Ishikawa (cell line): ENCODE measurements at regions not wholly inside any gene's neighbourhood (a gene's known extent, or its start where the extent isn't known, plus 50 kb on each side); places are given as distances from the start of the nearest gene placed in this dataset.

Experiments used
- CEBPB ChIP-seq: IDR thresholded peaks from 2 replicates; pipeline ENCODE4 v1.6.1; 2012
- CREB1 ChIP-seq: IDR thresholded peaks from 2 replicates; pipeline ENCODE4 v1.6.1; 2012; ENCODE audit warnings: low read depth
- EGR1 ChIP-seq: IDR thresholded peaks from 2 replicates; pipeline ENCODE4 v1.6.1; 2012
- EP300 ChIP-seq: IDR thresholded peaks from 2 replicates; pipeline ENCODE4 v1.6.1; 2012; ENCODE audit warnings: borderline replicate concordance
- FOXM1 ChIP-seq: IDR thresholded peaks from 2 replicates; pipeline ENCODE4 v1.6.1; 2012; ENCODE audit warnings: low read depth, borderline replicate concordance
- NFIC ChIP-seq: IDR thresholded peaks from 2 replicates; pipeline ENCODE4 v1.6.1; 2012
- RAD21 ChIP-seq: IDR thresholded peaks from 2 replicates; pipeline ENCODE4 v1.6.1; 2012; ENCODE audit warnings: low read depth
- TAF1 ChIP-seq: IDR thresholded peaks from 2 replicates; pipeline ENCODE4 v1.6.1; 2012; ENCODE audit warnings: low read depth, mild to moderate bottlenecking
- TCF12 ChIP-seq: IDR thresholded peaks from 2 replicates; pipeline ENCODE4 v1.6.1; 2012; ENCODE audit warnings: low read depth
- TEAD4 ChIP-seq: IDR thresholded peaks from 2 replicates; pipeline ENCODE4 v1.6.1; 2012
- YY1 ChIP-seq: IDR thresholded peaks from 2 replicates; pipeline ENCODE4 v1.6.1; 2012; ENCODE audit warnings: low read depth
- ZBTB7A ChIP-seq: IDR thresholded peaks from 2 replicates; pipeline ENCODE4 v1.6.1; 2012; ENCODE audit warnings: low read depth
- TF ChIP-seq, protein P1 (sequence below): IDR thresholded peaks from 2 replicates; pipeline ENCODE4 v1.6.1; 2012; ENCODE audit warnings: low read depth, mild to moderate bottlenecking
- TF ChIP-seq, protein P2 (sequence below): IDR thresholded peaks from 2 replicates; pipeline ENCODE4 v1.6.1; 2012
- TF ChIP-seq, protein P3 (sequence below): IDR thresholded peaks from 2 replicates; pipeline ENCODE4 v1.6.1; 2012

DNA sequence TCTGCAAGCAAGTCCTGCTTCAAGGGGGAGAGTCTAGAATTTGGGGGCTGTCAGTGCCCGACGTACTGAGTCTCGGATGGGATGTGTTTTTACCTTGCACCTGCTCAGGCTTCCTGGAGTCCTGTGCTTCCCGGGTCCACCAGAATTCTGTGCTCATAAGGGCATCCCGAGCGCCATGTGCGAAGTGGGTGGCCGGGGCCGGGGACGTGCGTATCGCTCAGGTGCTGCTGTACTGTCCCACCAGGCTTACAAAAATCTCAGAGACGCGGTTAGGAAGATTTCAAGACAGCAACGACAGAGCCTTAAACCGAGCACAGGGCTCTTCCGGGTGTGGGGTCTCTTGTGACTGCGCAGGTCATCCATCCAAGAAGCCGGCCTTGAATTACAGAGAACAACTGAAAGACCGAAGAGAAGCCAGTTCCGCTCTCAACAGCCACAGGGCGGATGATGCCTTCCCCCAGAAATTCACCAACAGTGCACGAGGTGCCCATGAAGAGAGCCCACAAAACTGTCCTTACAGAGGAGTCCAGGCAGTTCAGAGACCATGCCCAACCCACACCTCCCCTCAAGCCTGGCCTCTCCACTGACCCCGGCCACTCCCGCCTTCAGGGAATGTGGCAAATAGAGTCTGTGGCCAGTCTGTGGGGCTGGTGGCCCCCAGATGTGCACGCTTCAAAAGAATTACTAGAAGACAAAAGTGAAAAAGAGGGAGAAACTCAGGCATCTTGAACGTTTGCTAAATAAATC lies 104.7 kb downstream of the PXDC1 start:
- TF ChIP-seq NFIC: no peak
- TF ChIP-seq, protein P1, sequence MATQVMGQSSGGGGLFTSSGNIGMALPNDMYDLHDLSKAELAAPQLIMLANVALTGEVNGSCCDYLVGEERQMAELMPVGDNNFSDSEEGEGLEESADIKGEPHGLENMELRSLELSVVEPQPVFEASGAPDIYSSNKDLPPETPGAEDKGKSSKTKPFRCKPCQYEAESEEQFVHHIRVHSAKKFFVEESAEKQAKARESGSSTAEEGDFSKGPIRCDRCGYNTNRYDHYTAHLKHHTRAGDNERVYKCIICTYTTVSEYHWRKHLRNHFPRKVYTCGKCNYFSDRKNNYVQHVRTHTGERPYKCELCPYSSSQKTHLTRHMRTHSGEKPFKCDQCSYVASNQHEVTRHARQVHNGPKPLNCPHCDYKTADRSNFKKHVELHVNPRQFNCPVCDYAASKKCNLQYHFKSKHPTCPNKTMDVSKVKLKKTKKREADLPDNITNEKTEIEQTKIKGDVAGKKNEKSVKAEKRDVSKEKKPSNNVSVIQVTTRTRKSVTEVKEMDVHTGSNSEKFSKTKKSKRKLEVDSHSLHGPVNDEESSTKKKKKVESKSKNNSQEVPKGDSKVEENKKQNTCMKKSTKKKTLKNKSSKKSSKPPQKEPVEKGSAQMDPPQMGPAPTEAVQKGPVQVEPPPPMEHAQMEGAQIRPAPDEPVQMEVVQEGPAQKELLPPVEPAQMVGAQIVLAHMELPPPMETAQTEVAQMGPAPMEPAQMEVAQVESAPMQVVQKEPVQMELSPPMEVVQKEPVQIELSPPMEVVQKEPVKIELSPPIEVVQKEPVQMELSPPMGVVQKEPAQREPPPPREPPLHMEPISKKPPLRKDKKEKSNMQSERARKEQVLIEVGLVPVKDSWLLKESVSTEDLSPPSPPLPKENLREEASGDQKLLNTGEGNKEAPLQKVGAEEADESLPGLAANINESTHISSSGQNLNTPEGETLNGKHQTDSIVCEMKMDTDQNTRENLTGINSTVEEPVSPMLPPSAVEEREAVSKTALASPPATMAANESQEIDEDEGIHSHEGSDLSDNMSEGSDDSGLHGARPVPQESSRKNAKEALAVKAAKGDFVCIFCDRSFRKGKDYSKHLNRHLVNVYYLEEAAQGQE: no peak
- TF ChIP-seq EP300: no peak
- no peak for TF ChIP-seq TEAD4
- no peak for TF ChIP-seq CREB1
- no peak for TF ChIP-seq TAF1
- TF ChIP-seq EGR1: no peak
- TF ChIP-seq, protein P2, sequence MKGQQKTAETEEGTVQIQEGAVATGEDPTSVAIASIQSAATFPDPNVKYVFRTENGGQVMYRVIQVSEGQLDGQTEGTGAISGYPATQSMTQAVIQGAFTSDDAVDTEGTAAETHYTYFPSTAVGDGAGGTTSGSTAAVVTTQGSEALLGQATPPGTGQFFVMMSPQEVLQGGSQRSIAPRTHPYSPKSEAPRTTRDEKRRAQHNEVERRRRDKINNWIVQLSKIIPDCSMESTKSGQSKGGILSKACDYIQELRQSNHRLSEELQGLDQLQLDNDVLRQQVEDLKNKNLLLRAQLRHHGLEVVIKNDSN: no peak
- TF ChIP-seq, protein P3, sequence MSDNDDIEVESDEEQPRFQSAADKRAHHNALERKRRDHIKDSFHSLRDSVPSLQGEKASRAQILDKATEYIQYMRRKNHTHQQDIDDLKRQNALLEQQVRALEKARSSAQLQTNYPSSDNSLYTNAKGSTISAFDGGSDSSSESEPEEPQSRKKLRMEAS: no peak
- TF ChIP-seq CEBPB: no peak
- TF ChIP-seq RAD21: no peak
- TF ChIP-seq FOXM1: no peak
- TF ChIP-seq TCF12: no peak
- TF ChIP-seq YY1: no peak
- no peak for TF ChIP-seq ZBTB7A

GRCh38 chr6:3644739-3645012 lies 106.8 kb downstream of the PXDC1 start:
- no peak for TF ChIP-seq TEAD4
- TF ChIP-seq CREB1: no peak
- TF ChIP-seq TAF1: no peak
- TF ChIP-seq ZBTB7A: no peak
- TF ChIP-seq TCF12: no peak

GRCh38 chr6:3643921-3644738 lies 107.4 kb downstream of the PXDC1 start:
- TF ChIP-seq CREB1: no peak
- TF ChIP-seq, protein P3: no peak
- no peak for TF ChIP-seq TCF12
- no peak for TF ChIP-seq CEBPB
- no peak for TF ChIP-seq NFIC
- no peak for TF ChIP-seq ZBTB7A
- no peak for TF ChIP-seq FOXM1
- TF ChIP-seq, protein P2: no peak

DNA sequence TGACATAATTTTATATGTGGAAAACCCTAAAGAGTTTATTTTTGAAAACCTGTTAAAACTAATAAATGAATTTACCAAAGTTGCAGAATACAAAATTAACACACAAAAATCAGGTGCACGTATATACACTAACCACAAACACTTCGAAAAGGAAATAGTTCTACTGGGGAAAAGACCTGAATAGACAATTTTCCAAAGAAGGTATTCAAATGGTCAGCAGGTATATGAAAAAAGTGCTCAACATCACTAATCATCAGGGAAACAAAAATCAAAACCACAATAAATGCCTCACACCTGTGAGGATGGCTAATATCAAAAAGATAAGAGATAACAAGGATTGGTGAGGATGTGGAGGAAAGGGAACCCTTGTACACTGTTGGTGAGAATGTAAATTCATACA lies 110.6 kb downstream of the PXDC1 start:
- TF ChIP-seq, protein P1: no peak
- TF ChIP-seq CREB1: no peak

DNA sequence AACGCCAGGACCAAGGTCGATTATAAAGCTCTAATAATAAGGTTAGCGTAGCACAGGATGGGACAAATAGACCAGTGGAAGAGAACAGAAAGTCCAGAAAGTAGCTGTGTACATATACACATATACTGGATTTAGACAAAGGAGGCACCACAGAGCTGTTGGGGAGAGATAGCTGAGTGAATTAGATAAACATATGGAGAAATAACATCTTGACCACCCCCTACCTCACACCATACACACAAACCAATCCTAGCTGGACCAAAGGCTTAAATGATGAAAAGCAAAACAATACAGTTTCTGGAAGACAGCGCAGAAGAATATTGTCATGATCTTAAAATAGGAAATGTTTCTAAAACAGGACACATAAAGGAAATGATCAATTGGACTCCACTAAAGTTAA lies 112.9 kb downstream of the PXDC1 start:
- TF ChIP-seq, protein P2: no peak
- TF ChIP-seq, protein P3: no peak
- no peak for TF ChIP-seq CEBPB

DNA sequence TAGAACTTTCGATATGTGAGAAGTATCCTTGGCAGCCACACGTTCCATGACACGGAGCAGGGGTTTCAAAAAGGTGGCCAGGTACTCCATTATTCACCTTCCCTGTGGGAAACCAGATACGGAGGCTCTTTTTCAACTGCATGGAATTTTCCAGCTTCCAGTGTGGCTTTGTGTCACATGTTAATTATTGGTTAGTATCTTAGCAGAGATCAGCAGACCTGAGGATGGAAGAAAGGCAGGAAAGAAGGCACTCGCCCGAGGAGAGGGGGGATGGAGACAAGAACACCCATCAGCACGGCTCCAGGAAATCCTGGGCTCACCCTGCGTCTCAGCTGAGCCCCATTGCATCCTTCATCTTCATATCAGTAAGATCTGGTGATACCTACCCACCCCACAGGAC lies 115.5 kb downstream of the PXDC1 start:
- TF ChIP-seq TCF12 (no peak), FOXM1 (no peak), YY1 (no peak), NFIC (no peak), TEAD4 (no peak), TAF1 (no peak), ZBTB7A (no peak), RAD21 (no peak), CREB1 (no peak), EP300 (no peak), CEBPB (no peak), EGR1 (no peak)
- TF ChIP-seq, protein P1: no peak
- TF ChIP-seq, protein P2: no peak
- TF ChIP-seq, protein P3: no peak
